ENCODE measurements at regions not wholly inside any gene's neighbourhood (a gene's known extent, or its start where the extent isn't known, plus 50 kb on each side); places are given as distances from the start of the nearest gene placed in this dataset.
"Not testable (repeated sequence)": the region's sequence is repeated elsewhere in the genome, so short reads cannot be mapped to it uniquely, and the experiment has no call there.

DNA sequence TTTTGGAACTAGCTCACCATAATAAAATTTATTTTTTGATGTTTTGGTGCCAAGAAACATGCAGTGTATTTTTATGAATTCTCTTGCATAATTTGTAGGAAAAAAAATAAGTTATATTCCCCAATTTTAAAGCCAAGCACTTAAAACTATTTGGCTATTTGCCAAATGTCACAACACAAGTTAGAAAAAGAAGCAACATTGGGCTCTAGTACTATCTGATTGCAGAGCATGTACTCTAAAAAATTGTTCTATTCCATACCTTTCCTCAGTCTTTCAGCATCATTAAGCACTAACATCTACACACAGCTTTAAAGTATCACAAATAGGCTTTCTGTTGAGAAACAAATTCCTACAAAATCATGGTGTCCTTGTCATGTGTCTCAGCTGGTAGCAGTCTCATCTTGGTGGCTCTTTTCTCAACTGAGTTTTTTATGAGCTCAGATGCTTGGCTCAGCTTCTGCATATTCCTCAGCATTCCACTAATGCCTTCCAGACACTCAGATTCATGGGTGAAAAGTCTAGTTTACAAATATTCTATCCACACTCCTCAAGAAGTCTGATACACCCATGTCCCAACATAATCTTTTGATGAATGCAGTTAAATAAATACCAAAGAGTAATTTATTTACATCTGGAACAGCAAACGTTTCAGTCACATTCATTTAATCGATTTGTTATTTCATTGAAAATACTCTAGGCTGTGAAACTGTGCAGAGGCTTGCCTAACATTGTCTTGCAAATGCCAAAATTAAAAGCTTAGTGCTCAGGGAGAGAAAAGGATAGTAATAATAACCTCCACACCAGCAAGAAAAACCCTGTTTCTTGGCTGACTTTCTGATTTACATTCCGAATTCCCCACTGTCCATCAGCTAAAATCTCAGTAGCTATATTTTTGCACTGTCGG is 2209.9 kb downstream of the PCDH7 start:
- no peak for DNase-seq
- H3K27ac Mint-ChIP-seq = no peak overlapping the region
- H3K4me1 Mint-ChIP-seq = no peaks in the 10 kb centered on the region
- peaks cover 2% of the 10 kb centered on the region for H3K9me3 Mint-ChIP-seq
- H3K4me3 Mint-ChIP-seq = no peak overlapping the region
- no peaks in the 10 kb centered on the region for H3K27me3 Mint-ChIP-seq
- no peaks in the 10 kb centered on the region for H3K36me3 Mint-ChIP-seq

DNA sequence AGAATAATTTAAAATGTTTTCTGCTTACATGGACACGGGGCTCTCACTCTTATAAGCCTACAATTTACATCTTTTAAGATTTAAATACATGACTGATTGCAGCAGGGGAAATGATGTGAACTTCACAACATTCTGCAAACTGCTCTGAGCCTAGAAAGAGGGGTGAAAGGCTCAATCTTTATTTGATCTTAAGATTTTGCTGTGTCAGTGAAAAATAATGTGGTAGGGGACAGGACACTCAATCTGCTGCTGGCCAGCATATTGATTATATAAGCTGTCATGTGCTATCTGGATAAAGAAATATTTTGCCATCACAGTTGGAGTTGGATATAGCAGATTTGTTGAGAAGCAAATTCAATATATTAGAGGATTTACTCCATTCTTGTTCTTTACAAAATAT is 2210.5 kb downstream of the PCDH7 start:
- Mint-ChIP-seq H3K27me3 (no peaks in the 10 kb centered on the region), H3K4me3 (no peak overlapping the region), H3K27ac (no peak overlapping the region), H3K4me1 (no peaks in the 10 kb centered on the region), H3K36me3 (no peaks in the 10 kb centered on the region), H3K9me3 (peaks cover 2% of the 10 kb centered on the region)
- no peak for DNase-seq

DNA sequence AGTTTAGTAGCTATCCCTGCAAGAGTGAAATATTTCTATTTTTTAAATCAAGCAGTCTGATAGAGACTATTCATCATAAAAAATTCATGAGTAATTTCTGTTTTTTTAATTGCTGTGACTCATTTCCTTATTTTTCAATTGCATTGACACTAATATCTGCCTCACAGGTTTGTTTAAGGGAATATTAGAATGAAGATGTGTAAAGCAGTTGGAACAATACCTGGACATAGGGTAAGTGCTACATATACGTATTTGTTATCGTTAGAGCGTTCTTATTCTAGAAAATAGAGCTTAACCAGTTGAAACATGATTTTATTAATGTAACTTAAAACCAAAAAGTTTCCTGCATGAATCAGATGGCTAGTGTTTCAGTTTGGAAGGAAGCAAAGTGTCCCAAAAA is 2211.3 kb downstream of the PCDH7 start:
- H3K27me3 Mint-ChIP-seq = no peaks in the 10 kb centered on the region
- no peak overlapping the region for H3K4me3 Mint-ChIP-seq
- H3K27ac Mint-ChIP-seq = no peak overlapping the region
- DNase-seq = no peak
- no peaks in the 10 kb centered on the region for H3K4me1 Mint-ChIP-seq
- H3K9me3 Mint-ChIP-seq = peaks cover 2% of the 10 kb centered on the region
- no peaks in the 10 kb centered on the region for H3K36me3 Mint-ChIP-seq

DNA sequence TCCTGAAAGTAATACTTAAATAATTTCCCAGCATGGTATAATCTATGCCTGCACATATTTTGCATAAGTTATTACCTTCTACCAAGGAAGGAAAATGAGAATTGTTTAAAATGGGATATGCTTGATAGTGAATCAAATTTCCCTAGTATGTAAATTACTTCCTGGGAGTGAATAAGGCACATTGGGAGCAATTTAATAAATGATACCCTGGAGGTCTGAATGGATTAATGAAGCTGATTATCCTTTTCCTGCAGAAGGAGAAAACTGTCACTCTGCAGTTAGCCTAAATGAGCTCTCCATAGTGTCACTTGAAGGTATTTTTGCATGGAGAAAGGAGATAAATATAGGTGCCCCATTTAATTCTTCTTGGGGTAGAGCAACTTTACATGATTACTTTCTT is 2212.0 kb downstream of the PCDH7 start:
- Mint-ChIP-seq H3K36me3 (no peaks in the 10 kb centered on the region), H3K4me3 (no peak overlapping the region), H3K27ac (no peak overlapping the region), H3K27me3 (no peaks in the 10 kb centered on the region), H3K9me3 (peaks cover 2% of the 10 kb centered on the region), H3K4me1 (no peaks in the 10 kb centered on the region)
- no peak for DNase-seq

DNA sequence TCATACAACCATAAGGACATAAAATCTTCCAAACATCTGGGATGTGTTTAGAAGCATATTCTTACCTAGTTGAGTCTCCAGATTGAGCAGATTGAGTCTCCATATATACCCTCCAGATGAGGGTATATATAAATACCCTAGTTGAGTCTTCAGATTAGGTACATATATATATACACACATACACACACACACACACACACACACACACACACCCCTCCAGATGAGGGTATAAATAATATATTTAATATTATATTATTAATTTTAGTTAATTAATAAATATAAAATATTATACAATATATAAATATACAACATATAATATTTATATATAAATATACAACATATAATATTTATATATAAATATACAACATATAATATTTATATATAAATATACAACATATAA is 2219.1 kb downstream of the PCDH7 start:
- not testable (repeated sequence) for H3K27ac Mint-ChIP-seq, H3K27me3 Mint-ChIP-seq, H3K4me3 Mint-ChIP-seq, H3K4me1 Mint-ChIP-seq, H3K36me3 Mint-ChIP-seq, DNase-seq
- peaks cover 10% of the 10 kb centered on the region for H3K9me3 Mint-ChIP-seq

DNA sequence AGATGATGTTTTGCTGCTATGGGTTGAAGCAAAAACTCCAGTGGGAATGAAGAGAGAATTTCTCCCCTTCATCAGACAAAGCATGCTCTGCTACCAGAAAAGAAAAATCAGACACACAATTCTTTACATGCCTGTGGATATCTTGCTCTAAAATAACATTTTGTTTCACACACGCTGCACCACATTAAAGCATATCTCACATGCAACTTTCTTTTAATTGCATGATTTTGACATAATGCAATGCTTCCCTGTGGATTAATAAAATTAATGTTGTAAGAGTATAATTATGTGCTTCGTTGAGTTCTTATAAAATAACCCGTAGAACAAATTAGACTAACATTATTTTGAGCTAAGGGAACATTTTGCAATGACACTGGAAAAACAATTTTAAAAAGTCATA is 2230.7 kb downstream of the PCDH7 start:
- no peak for DNase-seq
- Mint-ChIP-seq H3K27me3 (no peaks in the 10 kb centered on the region), H3K4me1 (no peaks in the 10 kb centered on the region), H3K4me3 (no peak overlapping the region), H3K27ac (no peak overlapping the region), H3K9me3 (peaks cover 14% of the 10 kb centered on the region), H3K36me3 (no peaks in the 10 kb centered on the region)

DNA sequence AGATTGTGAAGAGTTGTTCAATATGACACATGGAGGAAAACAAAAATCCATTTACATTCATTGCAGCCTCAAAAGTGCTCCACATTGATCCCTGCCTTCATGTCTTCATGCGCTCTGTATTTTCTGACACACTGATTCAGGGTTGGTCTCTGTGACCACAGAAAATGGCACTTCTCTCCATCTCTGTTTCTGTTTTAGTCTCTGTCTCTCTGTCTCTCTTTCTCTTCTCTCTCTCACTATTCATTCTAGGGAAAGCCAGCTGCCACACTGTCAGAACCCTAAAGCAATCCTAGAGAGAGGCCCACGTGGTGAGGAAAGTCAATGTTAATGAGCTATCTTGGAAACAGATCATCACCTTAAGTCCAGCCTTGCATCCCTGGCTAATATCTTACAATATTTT is 2238.4 kb downstream of the PCDH7 start:
- Mint-ChIP-seq H3K27me3 (no peaks in the 10 kb centered on the region), H3K9me3 (peaks cover 5% of the 10 kb centered on the region), H3K36me3 (no peaks in the 10 kb centered on the region), H3K4me1 (no peaks in the 10 kb centered on the region), H3K27ac (no peak overlapping the region), H3K4me3 (no peak overlapping the region)
- DNase-seq = no peak

DNA sequence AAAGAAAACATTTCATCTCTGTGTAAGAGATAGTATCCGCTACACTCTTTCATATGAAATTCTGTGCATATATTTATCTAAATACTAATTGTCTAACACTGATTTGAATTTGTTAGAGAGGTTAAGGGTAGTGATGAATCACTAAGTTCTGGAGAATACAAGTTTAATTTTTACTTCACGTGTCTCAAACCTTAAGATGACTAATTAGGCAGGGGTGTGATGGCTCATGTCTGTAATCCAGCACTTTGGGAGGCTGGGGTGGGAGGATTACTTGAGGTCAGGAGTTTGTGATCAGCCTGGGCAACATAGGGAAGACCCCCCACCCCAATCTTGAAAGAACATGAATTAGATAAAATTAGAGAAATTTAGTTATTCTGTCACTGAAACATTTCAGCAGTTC is 2241.9 kb downstream of the PCDH7 start:
- H3K4me1 Mint-ChIP-seq = no peaks in the 10 kb centered on the region
- no peak overlapping the region for H3K27ac Mint-ChIP-seq
- no peak overlapping the region for H3K4me3 Mint-ChIP-seq
- no peaks in the 10 kb centered on the region for H3K27me3 Mint-ChIP-seq
- H3K9me3 Mint-ChIP-seq = peaks cover 3% of the 10 kb centered on the region
- no peaks in the 10 kb centered on the region for H3K36me3 Mint-ChIP-seq
- DNase-seq = no peak

DNA sequence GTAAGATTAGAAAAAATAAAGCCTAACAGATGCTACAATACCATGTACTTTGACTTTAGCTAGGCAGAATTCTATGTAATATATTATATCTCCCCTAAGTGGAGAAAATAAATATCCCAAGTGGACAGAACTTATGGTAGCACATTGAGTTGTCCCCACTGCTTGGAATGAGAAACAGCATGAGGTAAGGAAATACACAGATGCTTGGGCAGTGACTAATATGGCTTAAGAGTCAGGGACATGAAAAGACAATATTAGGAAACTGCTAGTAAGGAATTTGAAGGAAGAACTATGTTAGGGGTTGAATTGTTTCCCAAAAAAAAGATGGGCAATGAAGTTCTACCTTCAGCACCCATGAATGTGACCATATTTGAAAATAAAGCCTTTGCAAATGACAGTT is 2265.1 kb downstream of the PCDH7 start:
- no peaks in the 10 kb centered on the region for H3K36me3 Mint-ChIP-seq
- H3K4me3 Mint-ChIP-seq = no peak overlapping the region
- no peak overlapping the region for H3K27ac Mint-ChIP-seq
- no peak for DNase-seq
- no peaks in the 10 kb centered on the region for H3K27me3 Mint-ChIP-seq
- H3K4me1 Mint-ChIP-seq = no peaks in the 10 kb centered on the region
- peaks cover 6% of the 10 kb centered on the region for H3K9me3 Mint-ChIP-seq

DNA sequence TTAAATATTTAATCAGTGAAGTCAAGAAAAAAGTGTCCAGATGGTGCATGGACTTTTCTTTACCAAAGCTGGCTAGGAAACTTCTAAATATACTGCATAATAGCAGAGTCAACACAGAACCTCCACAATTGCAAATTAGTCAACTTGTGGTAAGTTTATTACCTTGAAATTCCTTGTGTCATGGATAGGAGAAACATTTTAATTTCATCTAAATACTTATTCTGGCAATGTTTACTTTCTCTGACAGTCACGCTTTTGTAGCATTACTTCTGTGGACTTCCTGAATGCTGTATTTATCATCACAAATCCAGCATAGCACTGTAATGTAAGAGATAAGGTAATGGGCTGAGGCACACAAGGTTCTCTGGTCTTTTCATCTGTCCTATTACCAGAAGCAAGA is 2266.1 kb downstream of the PCDH7 start:
- Mint-ChIP-seq H3K27ac (no peak overlapping the region), H3K4me3 (no peak overlapping the region), H3K27me3 (no peaks in the 10 kb centered on the region), H3K4me1 (no peaks in the 10 kb centered on the region), H3K9me3 (peaks cover 1% of the 10 kb centered on the region), H3K36me3 (no peaks in the 10 kb centered on the region)
- no peak for DNase-seq

DNA sequence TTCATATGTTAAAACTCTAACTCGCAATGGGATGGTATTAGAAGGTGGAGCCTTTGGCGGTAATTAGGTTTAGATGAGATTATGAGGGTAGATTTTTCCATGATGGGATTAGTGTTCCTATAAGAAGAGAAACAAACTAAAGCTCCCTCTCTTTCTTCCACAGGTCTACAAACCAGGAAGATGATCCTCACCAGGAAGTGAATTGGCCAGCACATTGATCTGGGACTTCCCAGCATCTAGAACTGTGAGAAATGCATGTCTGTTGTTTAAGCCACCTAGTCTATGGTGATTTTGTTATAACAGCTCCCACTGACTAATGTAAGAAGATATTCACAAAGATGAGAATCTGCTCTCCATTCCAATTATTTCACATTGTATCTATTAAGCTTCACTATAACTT is 2266.9 kb downstream of the PCDH7 start:
- H3K9me3 Mint-ChIP-seq = no peaks in the 10 kb centered on the region
- H3K27me3 Mint-ChIP-seq = no peaks in the 10 kb centered on the region
- DNase-seq = no peak
- no peaks in the 10 kb centered on the region for H3K4me1 Mint-ChIP-seq
- no peak overlapping the region for H3K4me3 Mint-ChIP-seq
- no peak overlapping the region for H3K27ac Mint-ChIP-seq
- no peaks in the 10 kb centered on the region for H3K36me3 Mint-ChIP-seq

DNA sequence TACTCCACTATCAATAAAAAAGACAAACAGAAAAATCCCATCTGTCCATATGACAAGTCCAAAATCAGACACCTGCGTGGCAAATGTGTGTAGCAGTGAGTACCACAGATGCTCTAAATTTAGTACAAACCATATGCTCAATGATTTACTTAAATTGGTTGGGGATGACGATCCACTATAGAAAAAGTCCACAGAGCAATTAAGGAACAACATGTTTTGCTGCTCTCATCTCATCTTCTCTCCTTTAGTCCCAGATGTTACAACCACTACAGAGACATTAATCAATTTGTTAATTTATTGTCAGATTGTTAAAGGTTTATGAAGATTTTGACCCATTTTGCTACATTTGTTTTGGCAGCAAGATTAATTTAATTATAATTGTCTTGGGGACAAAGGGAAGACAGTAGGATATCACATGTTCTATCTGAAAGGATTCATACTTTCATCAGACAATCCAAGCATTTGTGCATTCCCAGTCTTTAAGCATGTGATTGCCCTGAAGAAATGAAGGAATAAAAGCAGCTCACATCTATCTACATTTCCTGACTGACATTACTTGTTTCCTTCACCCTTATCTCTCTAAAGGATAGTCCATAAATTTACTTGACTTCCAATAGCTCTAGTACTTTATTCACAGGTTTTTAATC is 2268.1 kb downstream of the PCDH7 start:
- Mint-ChIP-seq H3K27ac (no peak overlapping the region), H3K9me3 (no peaks in the 10 kb centered on the region), H3K36me3 (no peaks in the 10 kb centered on the region), H3K4me1 (no peaks in the 10 kb centered on the region), H3K4me3 (no peak overlapping the region), H3K27me3 (no peaks in the 10 kb centered on the region)
- no peak for DNase-seq

DNA sequence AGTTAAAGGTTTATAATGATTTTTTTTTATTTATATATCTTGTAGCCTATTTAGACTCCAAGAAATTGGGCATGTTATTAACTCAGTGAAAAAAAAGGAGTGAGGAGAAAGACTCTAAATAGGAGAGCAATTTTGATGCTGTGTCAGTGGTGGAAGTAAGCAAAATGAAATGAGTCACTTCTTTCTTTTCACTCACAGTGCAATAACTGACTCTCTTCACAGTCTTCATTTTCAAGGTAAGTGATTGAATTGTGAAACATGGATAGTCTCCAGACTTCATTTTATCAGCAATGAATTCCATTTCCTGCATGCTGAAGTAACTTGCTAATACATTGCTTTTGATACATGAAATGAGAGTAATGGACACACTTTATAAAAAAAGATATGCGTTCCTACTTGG is 2271.5 kb downstream of the PCDH7 start:
- no peaks in the 10 kb centered on the region for H3K36me3 Mint-ChIP-seq
- no peak for DNase-seq
- no peak overlapping the region for H3K27ac Mint-ChIP-seq
- H3K9me3 Mint-ChIP-seq = no peaks in the 10 kb centered on the region
- no peaks in the 10 kb centered on the region for H3K4me1 Mint-ChIP-seq
- H3K27me3 Mint-ChIP-seq = no peaks in the 10 kb centered on the region
- no peak overlapping the region for H3K4me3 Mint-ChIP-seq

DNA sequence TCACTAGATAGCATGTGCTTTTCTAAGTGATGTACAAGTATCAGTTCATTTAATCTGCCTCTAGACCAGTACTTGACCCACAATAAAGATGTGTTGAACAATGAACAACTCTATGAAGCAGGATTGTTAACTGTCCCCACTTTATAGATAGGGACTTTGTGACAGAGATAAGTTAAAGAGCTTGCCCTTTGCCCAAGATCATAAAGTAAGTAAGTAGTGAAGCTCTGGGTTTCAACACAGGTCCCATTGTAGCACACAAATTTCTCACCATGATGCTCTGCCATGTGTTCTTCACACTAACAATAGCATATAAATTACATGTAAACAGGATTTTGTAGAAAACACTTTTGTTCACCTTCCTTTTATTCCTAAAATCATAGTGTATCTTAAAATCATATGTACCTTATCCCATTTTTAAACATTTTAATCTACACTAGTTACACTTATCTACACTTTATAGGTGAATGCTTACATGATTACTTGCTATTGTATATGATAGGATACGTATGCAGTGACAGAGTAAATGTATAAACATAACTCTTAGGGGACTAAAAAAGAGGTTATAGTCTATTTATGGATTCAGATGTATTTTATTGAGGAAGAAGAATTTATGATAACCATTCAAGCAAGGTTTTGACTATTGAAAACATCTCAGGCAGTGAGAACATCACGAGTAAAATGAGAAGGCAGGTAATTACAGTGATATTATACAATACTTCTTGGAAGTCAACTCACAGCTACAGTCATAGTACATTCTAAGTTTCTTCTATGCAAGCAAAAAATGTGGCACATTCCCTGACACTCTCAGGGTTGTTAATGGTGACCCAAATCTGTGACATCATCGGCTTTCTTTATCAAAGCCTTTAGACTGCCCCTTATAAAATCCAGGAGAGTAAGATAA is 2275.1 kb downstream of the PCDH7 start:
- H3K4me1 Mint-ChIP-seq = no peaks in the 10 kb centered on the region
- H3K27me3 Mint-ChIP-seq = no peaks in the 10 kb centered on the region
- peaks cover 2% of the 10 kb centered on the region for H3K9me3 Mint-ChIP-seq
- no peak for DNase-seq
- no peaks in the 10 kb centered on the region for H3K36me3 Mint-ChIP-seq
- H3K27ac Mint-ChIP-seq = no peak overlapping the region
- no peak overlapping the region for H3K4me3 Mint-ChIP-seq

DNA sequence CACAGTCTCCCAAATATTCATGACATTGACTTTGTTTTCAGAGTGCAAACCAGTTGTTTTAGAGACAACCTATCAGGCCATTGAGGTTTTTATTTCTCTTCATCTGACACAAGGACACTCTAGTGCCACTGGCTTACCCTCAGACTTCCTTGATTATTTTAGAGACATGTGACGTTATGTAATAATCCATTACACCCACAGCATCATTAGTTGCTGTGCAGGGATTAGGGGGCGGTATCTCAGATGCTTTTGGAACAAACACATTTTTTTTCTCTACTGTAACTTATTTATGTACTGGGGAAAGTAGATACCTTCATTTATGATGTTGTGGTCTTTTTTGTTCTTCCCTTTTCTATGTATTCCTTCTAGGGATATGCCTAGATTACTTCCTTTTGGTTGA is 2293.1 kb downstream of the PCDH7 start:
- no peak overlapping the region for H3K4me3 Mint-ChIP-seq
- peaks cover 1% of the 10 kb centered on the region for H3K36me3 Mint-ChIP-seq
- H3K4me1 Mint-ChIP-seq = no peaks in the 10 kb centered on the region
- no peak for DNase-seq
- H3K27me3 Mint-ChIP-seq = no peaks in the 10 kb centered on the region
- H3K27ac Mint-ChIP-seq = no peak overlapping the region
- H3K9me3 Mint-ChIP-seq = peaks cover 4% of the 10 kb centered on the region
